ENCODE measurements at regions not wholly inside any gene's neighbourhood (a gene's known extent, or its start where the extent isn't known, plus 50 kb on each side); places are given as distances from the start of the nearest gene placed in this dataset.

DNA sequence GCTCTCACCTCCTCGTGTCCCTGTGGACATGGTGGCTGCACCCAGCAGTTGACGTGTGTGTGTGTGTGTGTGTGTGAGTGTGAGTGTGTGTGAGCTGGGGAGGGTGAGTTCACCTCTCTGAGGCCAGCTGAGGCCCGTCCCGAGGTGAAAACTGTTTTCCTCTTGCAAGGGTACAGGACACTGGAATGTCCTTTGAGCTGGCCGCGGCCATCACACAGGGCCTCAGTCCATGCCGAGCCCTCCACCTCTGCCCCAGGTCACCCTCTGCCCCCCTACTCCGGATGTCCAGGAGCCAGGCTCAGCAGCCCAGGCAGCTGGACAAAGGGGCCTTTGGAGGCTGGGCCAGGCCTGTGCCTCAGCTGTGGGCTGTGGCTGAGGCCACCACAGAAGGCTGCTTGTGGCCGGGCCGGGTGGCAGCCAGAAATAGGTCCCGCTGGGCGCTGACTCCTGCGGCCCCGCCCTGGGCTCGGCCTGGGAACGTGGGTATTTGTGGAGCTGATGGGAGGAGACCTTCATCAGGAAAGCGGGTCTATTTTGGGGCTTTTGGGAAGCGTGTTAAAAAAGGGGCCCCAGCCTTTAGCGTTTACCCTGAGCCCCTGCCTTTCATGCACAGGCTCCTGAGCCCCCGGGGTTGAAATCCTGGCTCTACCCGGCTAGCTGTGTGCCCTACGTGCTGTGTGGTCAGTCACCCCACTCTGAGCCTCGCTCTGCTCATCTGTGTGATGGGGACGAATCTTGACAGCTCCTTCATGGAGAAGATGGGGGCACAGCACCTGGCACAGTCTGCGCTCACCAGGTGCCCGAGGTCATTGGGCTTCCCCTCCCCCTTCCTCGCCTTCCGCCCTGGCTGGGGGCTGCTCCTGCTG, 75.1 kb upstream of the IER5L start:
- no peak for DNase-seq (ENCODE audit: extremely low read depth, low read depth)
- TF ChIP-seq CTCF (IDR thresholded peaks at IDR 0.05; ENCODE audit: low read depth, low read length), result no peak

- no peak for DNase-seq (ENCODE audit: extremely low read depth, low read depth)
- no peak for TF ChIP-seq CTCF (IDR thresholded peaks at IDR 0.05; ENCODE audit: low read depth, low read length)
Measured at GRCh38 chr9:129250786-129251185, 72.7 kb upstream of the IER5L start.

GRCh38 chr9:129247285-129248153, 69.5 kb upstream of the IER5L start:
- no peak for TF ChIP-seq CTCF (IDR thresholded peaks at IDR 0.05; ENCODE audit: low read depth, low read length)
- DNase-seq (ENCODE audit: extremely low read depth, low read depth), result no peak

GRCh38 chr9:129245276-129245675, 67.2 kb upstream of the IER5L start:
- TF ChIP-seq CTCF (IDR thresholded peaks at IDR 0.05; ENCODE audit: low read depth, low read length), result no peak
- DNase-seq (ENCODE audit: extremely low read depth, low read depth), result no peak

- no peak for TF ChIP-seq CTCF (IDR thresholded peaks at IDR 0.05; ENCODE audit: low read depth, low read length)
- DNase-seq (ENCODE audit: extremely low read depth, low read depth), result peak; percentile 22
Measured at GRCh38 chr9:129242971-129243561, 65.0 kb upstream of the IER5L start.

GRCh38 chr9:129242191-129242941, 64.3 kb upstream of the IER5L start:
- DNase-seq (ENCODE audit: extremely low read depth, low read depth), result no peak
- TF ChIP-seq CTCF (IDR thresholded peaks at IDR 0.05; ENCODE audit: low read depth, low read length), result no peak

All from AG09319 (cell line).